Anterior cingulate cortex (tissue), 58 donors: ENCODE measurements at regions not wholly inside any gene's neighbourhood (a gene's known extent, or its start where the extent isn't known, plus 50 kb on each side); places are given as distances from the start of the nearest gene placed in this dataset.
"Not testable (repeated sequence)": the region's sequence is repeated elsewhere in the genome, so short reads cannot be mapped to it uniquely, and the experiment has no call there.

Experiments
- DNase-seq, 58 donors: peaks; one replicate each; lab custom pipeline; 2025; lab: John Stamatoyannopoulos, UW

GRCh38 chr21:15119486-15119885, 54.7 kb upstream of the NRIP1 start:
- DNase-seq: no peak

GRCh38 chr21:15121097-15121654, 56.4 kb upstream of the NRIP1 start:
- DNase-seq: peak in 1 of 58 donors; percentile 3

- DNase-seq: peak in 15 of 58 donors; percentile 3 to 66 (median 12)
These were observed 56.9 kb upstream of the NRIP1 start for GRCh38 chr21:15121655-15122120.

- DNase-seq: no peak
These were observed 57.4 kb upstream of the NRIP1 start for GRCh38 chr21:15122241-15122640.

- DNase-seq: no peak
These were observed 59.9 kb upstream of the NRIP1 start for GRCh38 chr21:15124731-15125130.

GRCh38 chr21:15126948-15127347, 62.1 kb upstream of the NRIP1 start:
- no peak for DNase-seq

- DNase-seq: no peak
These were observed 62.6 kb upstream of the NRIP1 start for GRCh38 chr21:15127437-15127836.

GRCh38 chr21:15128267-15128666, 63.5 kb upstream of the NRIP1 start:
- DNase-seq: no peak

GRCh38 chr21:15128714-15129113, 63.9 kb upstream of the NRIP1 start:
- not testable (repeated sequence) for DNase-seq

- no peak for DNase-seq
These were observed 65.5 kb upstream of the NRIP1 start for GRCh38 chr21:15130326-15130725.

GRCh38 chr21:15130751-15131150, 66.0 kb upstream of the NRIP1 start:
- no peak for DNase-seq

GRCh38 chr21:15132781-15133180, 68.0 kb upstream of the NRIP1 start:
- DNase-seq: no peak

- DNase-seq: no peak
These were observed 70.1 kb upstream of the NRIP1 start for GRCh38 chr21:15134701-15135470.

GRCh38 chr21:15135867-15136629, 71.2 kb upstream of the NRIP1 start:
- DNase-seq: no peak

GRCh38 chr21:15138490-15138889, 73.7 kb upstream of the NRIP1 start:
- peak in 7 of 58 donors; percentile 0 to 25 (median 12) for DNase-seq

GRCh38 chr21:15139898-15140297, 75.1 kb upstream of the NRIP1 start:
- no peak for DNase-seq

- peak in 2 of 58 donors; percentile 2 for DNase-seq
These were observed 75.7 kb upstream of the NRIP1 start for GRCh38 chr21:15140321-15141019.

GRCh38 chr21:15141261-15141970, 76.6 kb upstream of the NRIP1 start:
- no peak for DNase-seq

- DNase-seq: no peak
These were observed 79.2 kb upstream of the NRIP1 start for GRCh38 chr21:15144026-15144425.

GRCh38 chr21:15148437-15148836, 83.6 kb upstream of the NRIP1 start:
- DNase-seq: no peak
